ENCODE measurements at regions not wholly inside any gene's neighbourhood (a gene's known extent, or its start where the extent isn't known, plus 50 kb on each side); places are given as distances from the start of the nearest gene placed in this dataset.
A peak's percentile ranks its signal among the peaks of the same experiment; 100 is the strongest.
"Not testable (repeated sequence)": the region's sequence is repeated elsewhere in the genome, so short reads cannot be mapped to it uniquely, and the experiment has no call there.

DNA sequence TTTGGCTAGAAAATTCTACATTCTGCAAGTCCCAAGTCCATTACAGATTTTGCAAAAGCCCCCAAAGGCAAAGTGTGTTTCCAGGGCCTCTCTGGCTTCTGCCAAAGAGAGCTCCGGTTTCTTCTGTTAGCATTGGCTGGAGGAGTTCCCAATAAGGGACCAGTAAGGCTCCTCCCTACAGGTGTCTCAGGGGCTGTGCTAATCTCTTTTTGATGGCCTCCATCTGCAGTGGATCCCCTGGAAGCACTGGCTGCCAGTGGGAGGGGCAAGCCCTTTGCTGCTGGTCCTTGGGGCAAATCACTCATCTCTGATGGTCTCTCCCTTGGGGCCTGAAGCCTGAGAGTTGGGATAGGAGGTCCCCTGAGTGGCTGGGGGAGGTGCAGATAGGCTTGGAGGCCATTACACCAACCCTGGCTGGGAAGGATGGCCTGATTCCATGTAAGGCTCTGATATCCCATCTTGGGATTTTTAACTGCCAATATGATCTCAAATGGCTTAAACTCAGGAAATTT lies 89.1 kb upstream of the USP24 start:
- DNase-seq, result peak; percentile 76

- no peak for DNase-seq
Observed at GRCh38 chr1:55302972-55303371, 87.8 kb upstream of the USP24 start.

GRCh38 chr1:55301912-55302311 lies 86.7 kb upstream of the USP24 start:
- DNase-seq, result no peak

- DNase-seq, result no peak
Observed at GRCh38 chr1:55300975-55301374, 85.8 kb upstream of the USP24 start.

GRCh38 chr1:55298167-55298894 lies 83.2 kb upstream of the USP24 start:
- no peak for DNase-seq

- DNase-seq, result not testable (repeated sequence)
Observed at GRCh38 chr1:55296247-55296646, 81.1 kb upstream of the USP24 start.

DNA sequence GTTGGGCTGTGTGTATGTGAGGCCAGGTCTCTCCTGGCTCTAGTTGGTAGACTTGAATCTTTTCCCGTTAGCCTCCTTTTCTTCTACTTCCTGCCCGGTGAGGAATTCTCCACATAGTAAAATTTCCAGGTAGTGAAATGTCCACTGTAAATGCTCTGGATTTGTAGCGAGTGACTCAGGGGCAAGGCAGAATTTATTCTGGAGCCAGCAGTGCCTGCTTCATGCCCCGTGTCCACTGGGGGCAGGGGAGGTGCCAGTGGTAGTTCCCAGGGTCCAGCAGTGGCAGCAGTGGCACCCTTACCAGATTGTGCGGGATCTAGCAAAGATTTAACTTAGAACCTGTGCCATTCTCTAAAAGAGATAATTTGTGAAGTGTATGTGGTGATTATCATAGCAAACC lies 74.5 kb upstream of the USP24 start:
- no peak for DNase-seq

DNA sequence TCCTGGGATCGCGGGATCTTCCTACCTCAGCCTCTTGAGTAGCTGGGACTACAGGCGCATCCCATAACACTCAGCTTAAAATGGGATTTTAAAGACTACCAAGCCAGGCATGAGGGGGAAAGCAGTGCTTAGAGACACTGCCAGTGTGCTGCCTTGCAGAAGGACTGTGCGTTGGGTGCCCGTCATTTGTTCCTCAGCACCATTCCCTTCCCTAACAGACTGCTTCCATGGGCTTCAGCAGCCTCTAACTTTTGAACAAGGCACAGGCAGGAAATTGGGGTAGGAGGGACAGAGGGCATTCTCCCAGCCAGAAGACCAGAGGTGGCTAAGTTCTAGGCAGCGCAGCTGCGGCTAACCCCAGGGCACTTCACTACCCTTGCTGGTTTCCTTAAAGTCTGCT lies 73.9 kb upstream of the USP24 start:
- DNase-seq, result no peak

DNA sequence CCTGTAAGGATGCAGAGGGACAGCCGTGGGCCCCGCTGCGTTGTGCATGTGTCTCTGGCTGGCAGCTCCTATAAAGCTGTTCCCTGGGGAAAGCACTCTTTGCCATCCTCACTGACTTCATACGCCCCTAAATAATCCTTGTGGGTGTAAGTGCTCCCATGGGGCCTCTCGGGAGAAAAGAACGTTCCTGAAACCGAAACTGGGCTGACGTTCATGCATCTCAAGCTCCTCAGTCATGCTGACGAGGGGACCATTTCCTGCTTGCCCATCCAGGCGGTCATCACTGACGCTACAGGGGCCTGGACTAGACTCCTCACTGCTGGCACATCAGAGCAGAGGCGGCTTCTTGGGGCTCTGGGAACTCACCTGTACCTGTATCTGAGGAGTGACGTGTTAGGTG lies 73.1 kb upstream of the USP24 start:
- no peak for DNase-seq

DNA sequence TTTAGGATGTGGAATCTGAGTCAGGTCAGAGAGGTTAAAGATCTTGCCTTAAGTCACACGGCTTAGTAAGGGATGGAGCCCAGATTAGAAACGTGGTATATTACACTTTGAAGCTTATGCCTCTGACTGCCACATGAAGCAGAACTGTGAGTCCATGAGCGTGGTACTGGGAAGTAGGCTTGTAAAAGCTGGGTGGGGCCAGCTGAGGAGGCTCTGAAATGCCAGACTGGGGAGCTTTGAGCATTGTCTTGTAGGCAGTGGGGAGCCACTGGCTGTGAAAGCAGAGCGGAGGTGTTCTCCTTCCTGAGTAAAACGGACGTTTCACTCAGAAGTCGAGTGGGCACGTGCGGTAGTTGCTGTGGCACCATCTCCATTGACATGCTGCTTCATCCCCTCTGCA lies 72.6 kb upstream of the USP24 start:
- DNase-seq, result no peak

GRCh38 chr1:55286856-55287602 lies 71.9 kb upstream of the USP24 start:
- DNase-seq, result no peak

DNA sequence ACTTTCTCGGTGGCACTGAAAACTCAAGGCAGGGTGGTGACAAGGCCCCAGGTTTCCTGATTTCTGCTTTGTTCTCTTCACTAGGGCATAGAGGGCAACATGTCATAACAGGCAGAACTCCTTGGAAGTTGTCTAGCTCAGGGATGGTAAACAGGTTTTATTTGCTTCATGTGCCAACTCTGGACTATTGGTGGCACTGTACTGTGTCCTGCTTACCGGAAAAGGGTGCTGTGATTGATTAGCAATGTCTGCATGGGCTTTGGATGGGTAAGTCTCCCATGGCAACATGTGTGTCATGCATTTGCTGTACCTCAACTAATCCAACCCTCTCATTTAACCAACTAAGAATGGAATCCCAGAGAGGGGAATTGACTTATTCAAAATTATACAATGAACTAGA lies 70.7 kb upstream of the USP24 start:
- DNase-seq, result peak; percentile 48

GRCh38 chr1:55284856-55285255 lies 69.7 kb upstream of the USP24 start:
- DNase-seq, result peak; percentile 45

GRCh38 chr1:55282058-55282457 lies 66.9 kb upstream of the USP24 start:
- no peak for DNase-seq

DNA sequence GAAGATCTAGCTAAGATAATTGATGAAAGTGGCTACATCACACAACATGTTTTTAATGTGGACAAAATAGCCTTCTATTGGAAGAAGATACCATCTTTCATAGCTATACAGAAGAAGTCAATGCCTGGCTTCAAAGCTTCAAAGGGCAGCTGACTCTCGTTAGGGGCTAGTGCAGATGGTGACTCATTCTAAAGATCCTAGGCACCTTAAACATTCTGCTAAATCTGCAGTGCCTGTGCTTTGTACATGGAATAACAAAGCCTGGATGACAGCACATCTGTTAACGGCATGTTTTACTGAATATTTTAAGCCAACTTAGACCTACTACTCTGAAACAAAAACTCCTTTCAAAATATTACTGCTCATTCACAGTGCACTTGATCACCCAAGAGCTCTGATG lies 65.6 kb upstream of the USP24 start:
- no peak for DNase-seq

GRCh38 chr1:55279627-55280026 lies 64.5 kb upstream of the USP24 start:
- DNase-seq, result no peak

DNA sequence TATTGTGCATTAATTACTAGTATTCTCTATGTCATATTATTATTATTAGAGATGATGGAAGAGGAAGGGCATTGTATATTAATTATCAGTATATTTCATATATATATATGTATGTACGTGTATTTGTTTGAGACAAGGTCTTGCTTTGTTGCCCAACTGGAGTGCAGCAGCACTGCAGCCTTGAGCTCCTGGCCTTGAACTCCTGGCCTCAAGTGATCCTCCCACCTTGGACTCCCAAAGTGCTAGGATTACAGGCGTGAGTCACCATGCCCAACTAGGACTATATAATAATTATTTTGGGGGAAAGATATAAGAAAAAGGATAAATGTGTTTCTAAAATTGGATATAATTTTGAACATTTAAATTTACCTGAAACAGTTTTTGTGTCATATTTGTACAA lies 63.2 kb upstream of the USP24 start:
- DNase-seq, result no peak

- DNase-seq, result peak; percentile 32
Observed at GRCh38 chr1:55277377-55278130, 62.4 kb upstream of the USP24 start.

DNA sequence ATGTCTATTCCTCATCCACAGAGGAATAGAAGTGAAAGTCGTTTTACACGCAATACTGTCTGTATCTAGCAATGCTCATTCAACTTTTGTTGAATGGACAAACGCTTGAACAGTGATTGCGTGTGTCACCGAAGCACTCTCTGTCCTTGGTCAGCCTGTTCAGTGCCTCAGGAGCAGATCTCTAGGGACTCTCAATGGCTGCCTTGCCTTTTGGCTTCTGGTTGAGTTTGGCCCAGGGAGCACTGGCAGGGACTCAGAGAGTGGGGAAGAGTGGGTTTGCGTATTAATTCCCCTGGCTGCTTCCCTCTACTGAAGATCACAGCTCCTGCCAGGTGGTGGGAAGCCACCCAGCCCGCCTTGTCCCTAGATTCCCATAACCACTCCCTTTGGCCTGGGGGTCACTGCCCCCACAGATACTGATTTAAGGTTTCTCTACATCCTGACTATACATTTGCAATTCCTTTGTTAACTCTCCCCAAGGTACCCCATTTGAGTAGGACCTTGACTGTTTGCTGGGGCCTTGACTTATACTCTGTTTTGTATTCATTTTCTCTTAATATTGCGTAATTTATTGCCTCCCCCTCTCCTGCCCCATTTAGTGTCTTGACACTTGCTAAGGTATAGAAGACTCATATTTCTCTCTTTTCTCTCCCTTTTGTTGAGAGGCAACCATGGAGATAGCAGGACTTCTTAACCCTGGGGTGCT lies 61.7 kb upstream of the USP24 start:
- DNase-seq, result no peak

DNA sequence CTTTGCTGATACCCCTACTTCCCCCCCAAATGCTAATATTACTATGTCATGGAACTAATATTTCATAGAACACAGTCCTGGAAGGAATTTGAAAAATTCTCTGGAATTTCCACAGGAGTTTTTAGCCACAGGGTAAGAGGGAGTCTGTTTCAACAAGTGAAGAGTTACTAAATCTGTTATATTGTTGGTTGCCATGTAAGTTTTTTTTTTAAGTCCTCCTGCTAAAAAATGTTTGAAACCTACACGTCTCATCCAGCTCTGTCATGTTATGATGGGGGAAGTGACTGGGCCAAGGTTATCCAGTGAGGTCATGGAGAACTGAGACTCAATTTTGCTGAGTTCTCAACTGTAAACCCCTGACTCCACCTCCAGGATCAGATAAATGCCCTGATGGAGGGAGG lies 60.8 kb upstream of the USP24 start:
- DNase-seq, result no peak

GRCh38 chr1:55275151-55275748 lies 60.1 kb upstream of the USP24 start:
- no peak for DNase-seq

GRCh38 chr1:55272994-55273393 lies 57.8 kb upstream of the USP24 start:
- DNase-seq, result no peak

All from NCI-H446 treated with DMSO at 0.1 percent for 48 hours (cell line).